Dermis microvascular lymphatic vessel endothelial cell (primary cell): ENCODE measurements at regions not wholly inside any gene's neighbourhood (a gene's known extent, or its start where the extent isn't known, plus 50 kb on each side); places are given as distances from the start of the nearest gene placed in this dataset.
"Not testable (repeated sequence)": the region's sequence is repeated elsewhere in the genome, so short reads cannot be mapped to it uniquely, and the experiment has no call there.

Experiments
- DNase-seq, 2 donors: peaks; one replicate each; pipeline versions ENCODE4 v3.0.0 to v3.0.0-alpha.2; 2010; ENCODE audit warnings: low read depth in 2 of 2

DNA sequence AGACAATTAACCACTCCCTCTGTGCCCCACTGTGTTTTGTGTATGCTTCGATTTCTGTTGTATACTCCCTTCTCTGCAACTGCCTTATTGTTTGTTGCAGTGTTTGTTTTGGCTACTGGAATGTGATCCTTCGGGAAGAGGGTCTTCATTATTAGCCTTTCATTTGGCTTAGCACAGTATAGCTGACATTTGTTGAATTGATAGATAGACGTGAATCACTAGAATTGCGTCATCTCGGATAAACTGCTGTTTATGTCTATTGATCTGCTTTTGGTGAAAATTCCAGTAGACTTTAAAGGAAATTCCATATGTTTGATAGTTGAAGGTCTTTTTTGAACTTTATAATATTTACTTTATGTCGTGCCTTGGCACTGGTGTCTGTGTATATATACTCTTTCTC lies 189.9 kb upstream of the EYA4 start:
- no peak for DNase-seq

DNA sequence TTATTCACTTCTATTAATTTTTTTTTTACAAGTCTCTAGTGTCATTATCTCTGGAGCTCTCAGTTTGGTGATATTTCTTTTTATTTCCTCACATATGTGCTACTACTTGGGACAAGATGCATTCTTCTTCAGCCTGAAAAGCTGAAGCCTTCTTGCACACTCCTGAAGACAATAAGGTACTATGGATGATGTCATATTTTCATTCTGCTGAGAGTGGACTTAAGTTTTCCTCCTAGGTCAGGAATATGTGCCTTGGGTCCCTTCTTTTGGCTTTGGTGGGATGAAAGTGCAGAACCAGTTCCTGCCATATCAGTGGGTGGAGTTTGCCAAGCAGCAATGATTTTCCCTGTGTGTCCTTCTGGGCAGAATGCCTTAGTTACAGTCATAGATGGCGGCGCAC lies 188.7 kb upstream of the EYA4 start:
- no peak for DNase-seq

DNA sequence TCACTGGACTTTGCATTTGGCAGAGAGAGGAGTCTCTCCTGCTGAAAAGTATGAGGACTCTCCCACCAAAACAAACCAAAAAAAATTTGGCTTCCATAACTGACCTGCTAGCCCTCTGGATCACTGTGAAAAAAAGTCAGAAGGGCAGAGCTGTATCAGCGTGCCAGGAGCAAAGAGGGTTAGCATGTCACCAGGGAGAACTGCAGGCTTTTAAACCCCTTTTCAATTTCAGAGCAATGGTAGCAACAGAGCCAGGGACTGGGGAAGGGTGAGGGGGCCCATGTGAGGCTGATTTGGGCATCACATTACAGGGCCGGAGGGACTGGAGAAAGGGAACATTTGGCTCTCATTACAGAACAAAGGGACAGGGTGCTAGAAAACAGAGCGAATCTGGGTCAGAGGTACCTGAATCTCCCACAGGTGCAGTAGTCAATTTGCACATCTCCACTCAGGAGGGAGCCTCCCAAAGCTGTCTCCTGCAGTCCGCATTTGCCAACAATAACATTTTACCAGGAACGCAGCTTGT lies 185.7 kb upstream of the EYA4 start:
- no peak for DNase-seq

- no peak for DNase-seq
These were observed 183.8 kb upstream of the EYA4 start for GRCh38 chr6:133057352-133057751.

DNA sequence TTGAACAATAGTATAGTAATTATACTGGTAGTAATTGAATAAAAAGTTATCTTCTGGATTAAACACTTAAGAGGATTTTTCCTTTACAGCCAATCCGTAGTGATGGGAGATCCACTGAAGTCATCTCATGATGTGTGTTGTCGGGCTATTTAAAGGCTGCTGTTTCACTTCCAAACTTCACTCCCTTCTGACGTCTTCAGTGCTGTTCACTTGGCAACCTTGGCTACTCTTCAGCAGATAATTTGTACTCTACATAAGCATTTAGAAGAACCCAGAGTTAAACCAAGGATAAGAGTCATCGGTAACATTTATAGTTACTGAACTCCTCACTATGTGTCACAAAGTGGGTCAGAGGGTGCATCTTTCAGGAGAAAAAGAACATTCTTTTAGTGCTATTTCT lies 179.1 kb upstream of the EYA4 start:
- no peak for DNase-seq

- no peak for DNase-seq
These were observed 178.4 kb upstream of the EYA4 start for GRCh38 chr6:133062696-133063306.

DNA sequence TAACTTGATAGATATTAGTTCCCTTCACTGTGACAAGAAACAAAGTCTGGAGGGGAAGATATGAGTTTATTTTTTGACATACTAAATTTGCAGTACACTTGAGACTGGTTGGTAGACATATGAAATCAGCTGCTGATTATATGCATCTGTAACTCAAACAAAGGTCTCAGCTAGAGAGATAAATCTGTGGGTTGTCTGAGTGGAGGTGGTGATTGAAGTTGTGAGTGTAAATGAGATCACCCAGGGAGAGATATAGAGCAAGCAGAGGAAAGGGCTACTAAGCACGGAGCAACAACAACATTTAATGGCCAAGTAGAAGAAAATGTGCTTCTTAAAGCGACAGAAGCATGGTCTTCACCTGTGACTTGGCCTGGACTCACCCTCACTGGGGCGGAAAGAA lies 173.2 kb upstream of the EYA4 start:
- no peak for DNase-seq

GRCh38 chr6:133070410-133071043 lies 170.6 kb upstream of the EYA4 start:
- no peak for DNase-seq

DNA sequence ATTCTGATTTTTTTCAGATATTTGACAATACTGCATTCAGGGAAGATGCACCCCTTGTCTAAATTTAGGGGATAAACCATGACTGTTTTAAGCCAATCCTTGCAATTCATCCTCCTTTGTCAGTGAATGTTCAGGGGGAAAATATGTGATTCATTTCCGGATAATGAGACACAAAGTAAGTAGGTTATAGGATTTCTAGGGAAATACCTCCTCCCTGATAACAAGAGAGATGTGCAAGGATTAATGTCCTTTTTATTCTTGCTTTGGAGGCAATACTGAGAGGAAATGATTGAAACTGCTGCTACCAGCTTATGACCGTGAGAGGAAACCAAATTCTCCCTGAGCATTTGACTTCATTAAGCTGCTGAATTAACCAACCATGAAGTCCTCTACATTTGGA lies 161.3 kb upstream of the EYA4 start:
- DNase-seq = no peak

- DNase-seq = no peak
These were observed 157.7 kb upstream of the EYA4 start for GRCh38 chr6:133083248-133083967.

- no peak for DNase-seq
These were observed 155.7 kb upstream of the EYA4 start for GRCh38 chr6:133085471-133085870.

- DNase-seq = no peak
These were observed 155.3 kb upstream of the EYA4 start for GRCh38 chr6:133085896-133086295.

GRCh38 chr6:133088931-133089695 lies 152.0 kb upstream of the EYA4 start:
- no peak for DNase-seq

GRCh38 chr6:133092199-133092598 lies 149.0 kb upstream of the EYA4 start:
- DNase-seq = no peak

DNA sequence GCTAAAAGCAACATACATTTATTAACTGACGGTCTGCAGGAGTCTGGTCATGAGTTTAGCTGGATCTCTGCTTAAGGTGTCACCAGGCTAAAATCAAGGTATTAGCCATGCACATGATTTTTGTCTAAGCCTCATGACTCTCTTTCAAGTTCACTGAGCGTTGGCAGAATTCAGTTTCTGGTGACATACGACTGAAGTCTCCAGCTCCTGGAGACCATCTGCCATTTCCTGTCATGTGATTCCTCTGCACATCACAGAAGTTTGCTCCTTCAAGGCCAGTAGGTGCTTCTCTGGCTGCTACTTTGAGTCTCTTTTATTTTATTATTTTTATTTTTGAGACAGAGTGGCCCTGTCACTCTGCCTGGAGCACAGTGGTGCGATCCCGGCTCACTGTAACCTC lies 148.4 kb upstream of the EYA4 start:
- no peak for DNase-seq

DNA sequence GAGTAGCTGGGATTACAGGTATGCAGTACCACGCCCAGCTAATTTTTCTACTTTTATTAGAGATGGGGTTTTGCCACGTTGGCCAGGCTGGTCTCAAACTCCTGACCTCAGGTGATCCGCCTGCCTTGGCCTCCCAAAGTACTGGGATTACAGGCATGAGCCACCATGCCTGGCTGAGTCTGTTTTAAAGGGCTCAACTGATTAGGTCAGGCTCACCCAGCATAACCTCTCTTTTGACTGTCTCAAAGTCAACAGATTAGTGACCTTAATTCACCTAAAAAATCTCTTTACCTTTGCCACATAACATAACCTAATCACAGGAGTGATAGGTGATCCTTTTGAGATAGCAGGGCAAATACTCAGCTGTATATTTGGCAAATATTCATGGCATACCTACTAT lies 147.9 kb upstream of the EYA4 start:
- DNase-seq = not testable (repeated sequence)

DNA sequence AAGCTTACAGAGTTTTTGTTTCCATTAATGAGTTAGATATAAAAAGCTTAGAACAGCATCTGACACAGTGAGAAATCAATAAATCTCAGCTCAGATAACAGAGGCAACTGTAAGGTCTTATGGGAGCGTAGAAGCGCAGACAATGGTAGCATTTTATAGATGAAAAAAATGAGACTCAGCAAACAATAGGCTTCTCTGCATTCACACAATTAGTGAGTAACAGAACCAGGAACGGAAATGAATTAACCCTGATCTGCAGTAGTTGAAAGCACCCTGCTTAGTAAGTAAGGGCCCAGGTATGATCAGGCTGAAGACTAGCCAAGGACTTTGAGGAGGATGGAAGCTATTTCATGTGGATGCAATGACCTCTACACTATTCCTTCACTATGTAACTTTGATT lies 147.2 kb upstream of the EYA4 start:
- DNase-seq = no peak

DNA sequence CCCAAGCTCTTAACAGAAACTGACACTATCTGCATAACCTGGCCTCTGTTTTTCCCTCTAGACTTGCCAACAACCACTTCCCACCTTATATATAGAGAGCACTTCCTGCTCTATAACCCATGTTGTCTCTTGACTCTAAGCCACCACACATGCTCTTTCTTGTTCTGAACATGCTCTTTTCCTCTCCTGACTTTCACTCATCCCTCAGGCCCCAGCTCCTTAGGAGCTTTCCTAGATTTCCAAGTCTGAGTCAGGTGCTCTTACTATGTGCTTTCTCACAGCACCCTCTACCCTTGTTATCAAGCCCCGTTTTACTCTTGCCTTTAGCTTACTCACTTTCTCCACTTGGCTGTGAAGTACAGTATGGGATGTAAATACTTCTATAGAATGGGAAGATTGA lies 143.9 kb upstream of the EYA4 start:
- no peak for DNase-seq

DNA sequence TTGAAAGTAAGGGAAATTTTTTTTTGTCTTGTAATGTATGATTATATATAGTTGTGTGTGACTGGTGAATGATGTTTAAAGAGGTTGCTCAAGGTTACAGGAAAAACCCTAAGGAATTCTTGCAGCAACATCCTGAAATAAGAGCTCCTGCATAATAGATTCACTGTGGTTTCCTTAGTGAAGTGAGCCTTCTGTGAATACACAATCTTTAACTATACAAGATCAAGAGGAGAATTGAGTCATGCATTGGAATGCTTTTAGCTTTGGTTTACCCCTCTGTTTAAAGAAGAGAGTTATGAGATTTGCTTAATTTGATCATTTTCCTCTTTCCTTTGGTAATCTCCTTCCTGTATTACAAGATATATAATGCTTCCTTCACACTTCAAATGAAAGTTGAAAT lies 141.6 kb upstream of the EYA4 start:
- no peak for DNase-seq

DNA sequence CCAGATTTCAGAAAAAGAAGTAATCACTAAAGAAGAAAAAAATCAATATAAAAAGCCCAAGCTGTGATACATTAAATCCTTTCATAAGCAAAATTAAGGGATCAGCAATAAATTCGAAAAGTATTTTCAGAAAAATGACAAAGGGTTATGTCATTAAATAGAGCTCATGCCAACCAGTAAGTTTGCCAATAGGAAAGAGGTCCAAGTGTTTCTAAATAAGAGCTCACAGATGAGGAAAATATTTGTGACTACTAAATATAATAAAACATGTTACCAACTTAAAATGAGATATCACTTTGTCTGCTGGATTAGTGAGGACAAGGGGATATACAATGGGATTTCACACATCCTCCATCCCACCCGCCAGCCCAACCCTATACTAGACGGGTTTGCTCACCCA lies 140.3 kb upstream of the EYA4 start:
- no peak for DNase-seq

DNA sequence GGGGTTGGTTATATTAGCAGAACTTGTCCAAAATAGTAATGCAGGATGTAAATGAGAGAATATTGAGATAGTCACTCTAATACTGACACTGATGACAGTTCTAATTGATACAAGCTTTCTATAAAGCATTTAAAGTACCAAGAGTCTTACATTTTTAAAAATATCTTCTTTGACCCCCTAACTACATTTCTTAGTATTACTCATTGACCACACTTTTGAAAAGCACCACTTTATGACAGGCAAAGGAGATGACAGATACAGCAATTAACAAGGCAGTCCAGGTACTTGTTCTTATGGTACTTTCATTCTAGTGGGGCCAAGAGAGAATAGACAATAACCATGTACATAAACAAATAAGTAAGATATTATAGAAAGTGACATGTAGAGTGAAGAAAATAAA lies 139.4 kb upstream of the EYA4 start:
- no peak for DNase-seq

- DNase-seq = no peak
These were observed 134.2 kb upstream of the EYA4 start for GRCh38 chr6:133106934-133107333.
